SK-N-SH (cell line): ENCODE measurements at regions not wholly inside any gene's neighbourhood (a gene's known extent, or its start where the extent isn't known, plus 50 kb on each side); places are given as distances from the start of the nearest gene placed in this dataset.

ENCODE experiments used
- CTCF ChIA-PET: fragments of 300-600, 350-600 bp; formaldehyde crosslinking; extraction: SDS; loops from one replicate; lab custom pipeline; 2021; lab: Yijun Ruan, JAX
- POLR2A ChIA-PET: fragments of 350-600 bp; sonication (Branson Sonifier 250); formaldehyde crosslinking; extraction: SDS; loops from one replicate; lab custom pipeline; 2020; ENCODE audit warnings: antibody characterized with exemption, inconsistent platforms; lab: Yijun Ruan, JAX
- DNase-seq: peaks from one replicate; pipeline ENCODE4 v3.0.0; 2012
- H2AFZ ChIP-seq: fragments of 200-600 bp; sonication (generic); 2 replicates; pipeline ENCODE4 v1.8.1; 2016; ENCODE audit warnings: antibody characterized with exemption, mild to moderate bottlenecking, low read depth
- H3F3A ChIP-seq: fragments of 200-600 bp; sonication (generic); replicated peaks from 2 replicates; pipeline ENCODE3; 2016; ENCODE audit warnings: antibody characterized with exemption, mild to moderate bottlenecking; ENCODE audit not compliant: insufficient read depth
- H3K27ac ChIP-seq, 2 experiments: fragments of 200-500 bp in 1 of 2; fragments of 200-600 bp in 1 of 2; sonication (Bioruptor generic) in 1 of 2; sonication (generic), shearing (Covaris generic) in 1 of 2; 2 replicates each; pipeline versions ENCODE4 v1.5.1 to v1.6.1; 2014 to 2016; ENCODE audit warnings: low read depth in 2 of 2, inconsistent platforms in 1 of 2, low read length in 1 of 2, mild to moderate bottlenecking in 1 of 2, mixed read lengths in 1 of 2
- H3K27me3 ChIP-seq: fragments of 200-600 bp; sonication (generic), shearing (Covaris generic); 2 replicates; pipeline ENCODE4 v1.6.1; 2016; ENCODE audit warnings: mixed run types; ENCODE audit not compliant: insufficient read depth
- H3K36me3 ChIP-seq, 2 experiments: fragments of 200-500 bp in 1 of 2; fragments of 200-600 bp in 1 of 2; sonication (Bioruptor generic) in 1 of 2; sonication (generic) in 1 of 2; replicated peaks in 1 of 2; 2 replicates each; pipeline versions ENCODE3 to v1.5.1; 2014 to 2016; ENCODE audit warnings: low read length in 1 of 2, mild to moderate bottlenecking in 1 of 2; ENCODE audit not compliant: insufficient read depth in 2 of 2, control insufficient read depth in 1 of 2
- H3K4me1 ChIP-seq, 2 experiments: fragments of 200-500 bp in 1 of 2; fragments of 200-600 bp in 1 of 2; sonication (Bioruptor generic) in 1 of 2; sonication (generic), shearing (Covaris generic) in 1 of 2; 2 replicates each; pipeline versions ENCODE4 v1.5.1 to v1.6.1; 2014 to 2016; ENCODE audit warnings: low read depth in 1 of 2, low read length in 1 of 2, mixed run types in 1 of 2; ENCODE audit not compliant: insufficient read depth in 2 of 2, control insufficient read depth in 1 of 2
- H3K4me2 ChIP-seq: fragments of 200-600 bp; sonication (generic), shearing (Covaris generic); 2 replicates; pipeline ENCODE4 v1.6.1; 2017; ENCODE audit warnings: mixed run types
- H3K4me3 ChIP-seq, 2 experiments: fragments of 200-500 bp in 1 of 2; fragments of 200-600 bp in 1 of 2; sonication (Bioruptor generic) in 1 of 2; sonication (generic), shearing (Covaris generic) in 1 of 2; 2 replicates each; pipeline versions ENCODE4 v1.5.1 to v1.8.1; 2014 to 2016; ENCODE audit warnings: low read depth in 2 of 2, inconsistent platforms in 1 of 2, low read length in 1 of 2, mild to moderate bottlenecking in 1 of 2, mixed read lengths in 1 of 2, moderate library complexity in 1 of 2
- H3K79me2 ChIP-seq: fragments of 200-600 bp; sonication (generic); 2 replicates; pipeline ENCODE4 v1.8.1; 2017; ENCODE audit warnings: mild to moderate bottlenecking; ENCODE audit not compliant: insufficient read depth
- H3K9ac ChIP-seq: fragments of 200-600 bp; sonication (generic); 2 replicates; pipeline ENCODE4 v1.6.1; 2017; ENCODE audit warnings: mixed run types
- H3K9me2 ChIP-seq: fragments of 200-600 bp; sonication (generic); 2 replicates; pipeline ENCODE4 v1.6.1; 2017; ENCODE audit warnings: mixed run types
- H3K9me3 ChIP-seq: fragments of 200-600 bp; sonication (generic); 2 replicates; pipeline ENCODE4 v1.6.1; 2017; ENCODE audit warnings: mixed run types, mild to moderate bottlenecking, moderate library complexity
- H4K20me1 ChIP-seq: fragments of 200-600 bp; sonication (generic); 2 replicates; pipeline ENCODE4 v1.6.1; 2017; ENCODE audit warnings: mild to moderate bottlenecking, mixed run types; ENCODE audit not compliant: insufficient read depth
- EZH2phosphoT487 ChIP-seq: fragments of 200-600 bp; sonication (generic); IDR thresholded peaks from 2 replicates; pipeline ENCODE4 v1.6.1; 2017; ENCODE audit warnings: low read depth, mixed run types, mild to moderate bottlenecking, antibody characterized with exemption, moderate library complexity, borderline replicate concordance
- FOXJ3 ChIP-seq: sonication (generic); formaldehyde crosslinking; IDR thresholded peaks from 2 replicates; pipeline ENCODE4 v1.5.1; 2020; ENCODE audit warnings: mild to moderate bottlenecking, missing genetic modification reagents
- GABPA ChIP-seq: IDR thresholded peaks from 2 replicates; pipeline ENCODE4 v1.4.0; 2012; ENCODE audit warnings: low read depth, mild to moderate bottlenecking
- JUND ChIP-seq: IDR thresholded peaks from 2 replicates; pipeline ENCODE4 v1.4.0; 2012
- MEF2A ChIP-seq: IDR thresholded peaks from 2 replicates; pipeline ENCODE4 v1.4.0; 2012; ENCODE audit warnings: low read depth, borderline replicate concordance
- NFIC ChIP-seq: IDR thresholded peaks from 2 replicates; pipeline ENCODE4 v1.4.0; 2012; ENCODE audit warnings: borderline replicate concordance
- RCOR1 ChIP-seq: fragments of 150-350 bp; IDR thresholded peaks from 2 replicates; pipeline ENCODE4 v1.6.1; 2017; ENCODE audit warnings: antibody characterized with exemption, low read length
- SIN3A ChIP-seq: IDR thresholded peaks from 2 replicates; pipeline ENCODE4 v1.6.1; 2012; ENCODE audit warnings: low read depth, mild to moderate bottlenecking, low read length, moderate library complexity, borderline replicate concordance
- SMC3 ChIP-seq: IDR thresholded peaks from 2 replicates; pipeline ENCODE4 v1.6.1; 2012; ENCODE audit warnings: low read depth, low read length, improper control_type of control experiment
- TAF1 ChIP-seq: IDR thresholded peaks from 2 replicates; pipeline ENCODE4 v1.6.1; 2012; ENCODE audit warnings: low read depth, mild to moderate bottlenecking, low read length, moderate library complexity, borderline replicate concordance
- TCF12 ChIP-seq: IDR thresholded peaks from 2 replicates; pipeline ENCODE4 v1.4.0; 2012
- TEAD4 ChIP-seq: IDR thresholded peaks from 2 replicates; pipeline ENCODE4 v1.4.0; 2012; ENCODE audit warnings: mild to moderate bottlenecking, borderline replicate concordance; ENCODE audit not compliant: insufficient read depth
- WGBS: methylation state at CpG from one replicate; pipeline ENCODE4 v1.1.6; 2017; ENCODE audit warnings: low lambda C conversion rate; 5-methylcytosine and 5-hydroxymethylcytosine counted together
- TF ChIP-seq, protein P1 (sequence below): fragments of 200-600 bp; sonication (generic); IDR thresholded peaks from 2 replicates; pipeline ENCODE4 v1.6.1; 2017; ENCODE audit warnings: antibody characterized with exemption, mild to moderate bottlenecking, moderate library complexity
- TF ChIP-seq, protein P2 (sequence below): IDR thresholded peaks from 2 replicates; pipeline ENCODE4 v1.4.0; 2012; ENCODE audit warnings: low read depth, borderline replicate concordance
- TF ChIP-seq, protein P3 (sequence below): IDR thresholded peaks from 2 replicates; pipeline ENCODE4 v1.4.0; 2012; ENCODE audit warnings: low read depth
- TF ChIP-seq, protein P4 (sequence below): IDR thresholded peaks from 2 replicates; pipeline ENCODE4 v1.4.0; 2012; ENCODE audit warnings: low read depth, borderline replicate concordance
- TF ChIP-seq, protein P5 (sequence below): IDR thresholded peaks from 2 replicates; pipeline ENCODE4 v1.6.1; 2012; ENCODE audit warnings: mild to moderate bottlenecking, low read depth, low read length, moderate library complexity
- TF ChIP-seq, protein P6 (sequence below): IDR thresholded peaks from 2 replicates; pipeline ENCODE4; 2012

DNA sequence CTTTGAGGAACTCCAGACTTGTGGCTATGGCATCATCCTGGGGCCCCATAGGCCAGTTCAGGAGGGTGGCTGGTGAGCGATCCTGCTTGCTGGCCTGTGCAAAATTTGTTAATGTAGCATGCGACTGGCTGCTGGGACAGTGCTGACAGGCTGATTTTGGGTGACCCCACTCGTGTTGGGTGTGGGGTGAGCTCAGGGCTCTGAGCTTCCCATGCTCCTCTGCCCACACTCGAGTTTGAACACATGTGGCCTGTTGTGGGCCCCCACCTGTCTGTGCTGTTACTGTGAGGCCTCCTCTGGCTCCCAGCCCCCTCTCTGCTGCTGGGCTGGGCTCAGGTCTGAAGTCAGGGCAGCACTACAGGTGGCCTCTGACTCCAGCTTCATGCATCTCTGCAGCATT is 64.4 kb upstream of the MYEOV start:
- H3K4me2 ChIP-seq = no peak overlapping the region
- H3K9me2 ChIP-seq = no peaks in the 10 kb centered on the region
- no peaks in the 10 kb centered on the region for H3K36me3 ChIP-seq
- DNase-seq = no peak
- TF ChIP-seq TAF1 (no peak), RCOR1 (no peak), EZH2phosphoT487 (no peak), NFIC (no peak), FOXJ3 (CRISPR knock-in tag) (no peak), MEF2A (no peak), SMC3 (no peak), GABPA (no peak), TEAD4 (no peak), SIN3A (no peak), TCF12 (no peak), JUND (no peak)
- TF ChIP-seq, protein P1, sequence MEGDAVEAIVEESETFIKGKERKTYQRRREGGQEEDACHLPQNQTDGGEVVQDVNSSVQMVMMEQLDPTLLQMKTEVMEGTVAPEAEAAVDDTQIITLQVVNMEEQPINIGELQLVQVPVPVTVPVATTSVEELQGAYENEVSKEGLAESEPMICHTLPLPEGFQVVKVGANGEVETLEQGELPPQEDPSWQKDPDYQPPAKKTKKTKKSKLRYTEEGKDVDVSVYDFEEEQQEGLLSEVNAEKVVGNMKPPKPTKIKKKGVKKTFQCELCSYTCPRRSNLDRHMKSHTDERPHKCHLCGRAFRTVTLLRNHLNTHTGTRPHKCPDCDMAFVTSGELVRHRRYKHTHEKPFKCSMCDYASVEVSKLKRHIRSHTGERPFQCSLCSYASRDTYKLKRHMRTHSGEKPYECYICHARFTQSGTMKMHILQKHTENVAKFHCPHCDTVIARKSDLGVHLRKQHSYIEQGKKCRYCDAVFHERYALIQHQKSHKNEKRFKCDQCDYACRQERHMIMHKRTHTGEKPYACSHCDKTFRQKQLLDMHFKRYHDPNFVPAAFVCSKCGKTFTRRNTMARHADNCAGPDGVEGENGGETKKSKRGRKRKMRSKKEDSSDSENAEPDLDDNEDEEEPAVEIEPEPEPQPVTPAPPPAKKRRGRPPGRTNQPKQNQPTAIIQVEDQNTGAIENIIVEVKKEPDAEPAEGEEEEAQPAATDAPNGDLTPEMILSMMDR = no peak
- TF ChIP-seq, protein P2, sequence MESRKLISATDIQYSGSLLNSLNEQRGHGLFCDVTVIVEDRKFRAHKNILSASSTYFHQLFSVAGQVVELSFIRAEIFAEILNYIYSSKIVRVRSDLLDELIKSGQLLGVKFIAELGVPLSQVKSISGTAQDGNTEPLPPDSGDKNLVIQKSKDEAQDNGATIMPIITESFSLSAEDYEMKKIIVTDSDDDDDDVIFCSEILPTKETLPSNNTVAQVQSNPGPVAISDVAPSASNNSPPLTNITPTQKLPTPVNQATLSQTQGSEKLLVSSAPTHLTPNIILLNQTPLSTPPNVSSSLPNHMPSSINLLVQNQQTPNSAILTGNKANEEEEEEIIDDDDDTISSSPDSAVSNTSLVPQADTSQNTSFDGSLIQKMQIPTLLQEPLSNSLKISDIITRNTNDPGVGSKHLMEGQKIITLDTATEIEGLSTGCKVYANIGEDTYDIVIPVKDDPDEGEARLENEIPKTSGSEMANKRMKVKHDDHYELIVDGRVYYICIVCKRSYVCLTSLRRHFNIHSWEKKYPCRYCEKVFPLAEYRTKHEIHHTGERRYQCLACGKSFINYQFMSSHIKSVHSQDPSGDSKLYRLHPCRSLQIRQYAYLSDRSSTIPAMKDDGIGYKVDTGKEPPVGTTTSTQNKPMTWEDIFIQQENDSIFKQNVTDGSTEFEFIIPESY = no peak
- TF ChIP-seq, protein P3, sequence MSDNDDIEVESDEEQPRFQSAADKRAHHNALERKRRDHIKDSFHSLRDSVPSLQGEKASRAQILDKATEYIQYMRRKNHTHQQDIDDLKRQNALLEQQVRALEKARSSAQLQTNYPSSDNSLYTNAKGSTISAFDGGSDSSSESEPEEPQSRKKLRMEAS = no peak
- TF ChIP-seq, protein P4, sequence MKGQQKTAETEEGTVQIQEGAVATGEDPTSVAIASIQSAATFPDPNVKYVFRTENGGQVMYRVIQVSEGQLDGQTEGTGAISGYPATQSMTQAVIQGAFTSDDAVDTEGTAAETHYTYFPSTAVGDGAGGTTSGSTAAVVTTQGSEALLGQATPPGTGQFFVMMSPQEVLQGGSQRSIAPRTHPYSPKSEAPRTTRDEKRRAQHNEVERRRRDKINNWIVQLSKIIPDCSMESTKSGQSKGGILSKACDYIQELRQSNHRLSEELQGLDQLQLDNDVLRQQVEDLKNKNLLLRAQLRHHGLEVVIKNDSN = no peak
- TF ChIP-seq, protein P5, sequence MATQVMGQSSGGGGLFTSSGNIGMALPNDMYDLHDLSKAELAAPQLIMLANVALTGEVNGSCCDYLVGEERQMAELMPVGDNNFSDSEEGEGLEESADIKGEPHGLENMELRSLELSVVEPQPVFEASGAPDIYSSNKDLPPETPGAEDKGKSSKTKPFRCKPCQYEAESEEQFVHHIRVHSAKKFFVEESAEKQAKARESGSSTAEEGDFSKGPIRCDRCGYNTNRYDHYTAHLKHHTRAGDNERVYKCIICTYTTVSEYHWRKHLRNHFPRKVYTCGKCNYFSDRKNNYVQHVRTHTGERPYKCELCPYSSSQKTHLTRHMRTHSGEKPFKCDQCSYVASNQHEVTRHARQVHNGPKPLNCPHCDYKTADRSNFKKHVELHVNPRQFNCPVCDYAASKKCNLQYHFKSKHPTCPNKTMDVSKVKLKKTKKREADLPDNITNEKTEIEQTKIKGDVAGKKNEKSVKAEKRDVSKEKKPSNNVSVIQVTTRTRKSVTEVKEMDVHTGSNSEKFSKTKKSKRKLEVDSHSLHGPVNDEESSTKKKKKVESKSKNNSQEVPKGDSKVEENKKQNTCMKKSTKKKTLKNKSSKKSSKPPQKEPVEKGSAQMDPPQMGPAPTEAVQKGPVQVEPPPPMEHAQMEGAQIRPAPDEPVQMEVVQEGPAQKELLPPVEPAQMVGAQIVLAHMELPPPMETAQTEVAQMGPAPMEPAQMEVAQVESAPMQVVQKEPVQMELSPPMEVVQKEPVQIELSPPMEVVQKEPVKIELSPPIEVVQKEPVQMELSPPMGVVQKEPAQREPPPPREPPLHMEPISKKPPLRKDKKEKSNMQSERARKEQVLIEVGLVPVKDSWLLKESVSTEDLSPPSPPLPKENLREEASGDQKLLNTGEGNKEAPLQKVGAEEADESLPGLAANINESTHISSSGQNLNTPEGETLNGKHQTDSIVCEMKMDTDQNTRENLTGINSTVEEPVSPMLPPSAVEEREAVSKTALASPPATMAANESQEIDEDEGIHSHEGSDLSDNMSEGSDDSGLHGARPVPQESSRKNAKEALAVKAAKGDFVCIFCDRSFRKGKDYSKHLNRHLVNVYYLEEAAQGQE = no peak
- TF ChIP-seq, protein P6, sequence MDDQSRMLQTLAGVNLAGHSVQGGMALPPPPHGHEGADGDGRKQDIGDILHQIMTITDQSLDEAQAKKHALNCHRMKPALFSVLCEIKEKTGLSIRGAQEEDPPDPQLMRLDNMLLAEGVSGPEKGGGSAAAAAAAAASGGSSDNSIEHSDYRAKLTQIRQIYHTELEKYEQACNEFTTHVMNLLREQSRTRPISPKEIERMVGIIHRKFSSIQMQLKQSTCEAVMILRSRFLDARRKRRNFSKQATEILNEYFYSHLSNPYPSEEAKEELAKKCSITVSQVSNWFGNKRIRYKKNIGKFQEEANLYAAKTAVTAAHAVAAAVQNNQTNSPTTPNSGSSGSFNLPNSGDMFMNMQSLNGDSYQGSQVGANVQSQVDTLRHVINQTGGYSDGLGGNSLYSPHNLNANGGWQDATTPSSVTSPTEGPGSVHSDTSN = no peak
- H3K27ac ChIP-seq = no peak overlapping the region
- no peak overlapping the region for H3K9ac ChIP-seq
- H2AFZ ChIP-seq = no peak overlapping the region
- 32% methylated on average over 3 of the region's 4 CpGs for WGBS
- POLR2A ChIA-PET = no interaction called here
- no peaks in the 10 kb centered on the region for H4K20me1 ChIP-seq
- H3K4me3 ChIP-seq = no peak overlapping the region
- H3K27me3 ChIP-seq = no peaks in the 10 kb centered on the region; the same call in 1 of the 2 replicates
- H3K4me1 ChIP-seq = no peaks in the 10 kb centered on the region; a peak in 1 of 4 replicates
- no peaks in the 10 kb centered on the region for H3K79me2 ChIP-seq
- no peaks in the 10 kb centered on the region for H3K9me3 ChIP-seq
- no peaks in the 10 kb centered on the region for H3F3A ChIP-seq
- CTCF ChIA-PET = interaction anchor here (0.9 kb wide), 1 partner anchor 127 kb away, joined by 4 read pairs; no protein-coding TSS in a partner anchor
